H1 (cell line): ENCODE measurements at regions not wholly inside any gene's neighbourhood (a gene's known extent, or its start where the extent isn't known, plus 50 kb on each side); places are given as distances from the start of the nearest gene placed in this dataset.

Source experiments
- CBX5 ChIP-seq: fragments of 300-800, 300-1000 bp; sonication (generic); IDR thresholded peaks from 2 replicates; pipeline ENCODE4 v1.7.1; 2016; ENCODE audit warnings: antibody characterized with exemption, low read length, low read depth
- CHD1 ChIP-seq: IDR thresholded peaks from 2 replicates; pipeline ENCODE4 v1.6.1; 2012; ENCODE audit warnings: low read depth, low read length, improper control_type of control experiment
- CTCF ChIP-seq, 3 experiments: IDR thresholded peaks; 1 replicate in 2 of 3; 2 replicates in 1 of 3; pipeline versions ENCODE4 v1.5.1 to v1.6.1; 2011; ENCODE audit warnings: low read length in 3 of 3, mild to moderate bottlenecking in 3 of 3, inconsistent platforms in 2 of 3, low read depth in 1 of 3, moderate library complexity in 1 of 3; ENCODE audit not compliant: insufficient read depth in 1 of 3; ENCODE audit errors: control extremely low read depth in 1 of 3
- HDAC6 ChIP-seq: IDR thresholded peaks from one replicate; pipeline ENCODE4 v1.7.1; 2012; ENCODE audit warnings: low read depth, mild to moderate bottlenecking, inconsistent platforms, low read length, moderate library complexity
- SRF ChIP-seq: IDR thresholded peaks from 2 replicates; pipeline ENCODE4 v1.6.1; 2011; ENCODE audit warnings: mild to moderate bottlenecking, low read depth, low read length, moderate library complexity

- no peak for TF ChIP-seq CTCF (IDR thresholded peaks at IDR 0.05; ENCODE audit: control extremely low read depth in 1 of 3, insufficient read depth in 1 of 3, low read depth in 1 of 3, low read length in 3 of 3)
- TF ChIP-seq SRF: no peak
- TF ChIP-seq CBX5: no peak
- TF ChIP-seq HDAC6: no peak
- TF ChIP-seq CHD1: no peak
- TF ChIP-seq, all 59 proteins: peak for 0
Observed at GRCh38 chr2:132252191-132252893, 90.6 kb upstream of the ANKRD30BL start (continued).
